Ishikawa (cell line): ENCODE measurements at regions not wholly inside any gene's neighbourhood (a gene's known extent, or its start where the extent isn't known, plus 50 kb on each side); places are given as distances from the start of the nearest gene placed in this dataset.

ENCODE experiments used
- CEBPB ChIP-seq: IDR thresholded peaks from 2 replicates; pipeline ENCODE4 v1.6.1; 2012
- CREB1 ChIP-seq: IDR thresholded peaks from 2 replicates; pipeline ENCODE4 v1.6.1; 2012; ENCODE audit warnings: low read depth
- EGR1 ChIP-seq: IDR thresholded peaks from 2 replicates; pipeline ENCODE4 v1.6.1; 2012
- EP300 ChIP-seq: IDR thresholded peaks from 2 replicates; pipeline ENCODE4 v1.6.1; 2012; ENCODE audit warnings: borderline replicate concordance
- NFIC ChIP-seq: IDR thresholded peaks from 2 replicates; pipeline ENCODE4 v1.6.1; 2012
- RAD21 ChIP-seq: IDR thresholded peaks from 2 replicates; pipeline ENCODE4 v1.6.1; 2012; ENCODE audit warnings: low read depth
- TCF12 ChIP-seq: IDR thresholded peaks from 2 replicates; pipeline ENCODE4 v1.6.1; 2012; ENCODE audit warnings: low read depth
- TEAD4 ChIP-seq: IDR thresholded peaks from 2 replicates; pipeline ENCODE4 v1.6.1; 2012
- YY1 ChIP-seq: IDR thresholded peaks from 2 replicates; pipeline ENCODE4 v1.6.1; 2012; ENCODE audit warnings: low read depth
- ZBTB7A ChIP-seq: IDR thresholded peaks from 2 replicates; pipeline ENCODE4 v1.6.1; 2012; ENCODE audit warnings: low read depth
- TF ChIP-seq, protein P1 (sequence below): IDR thresholded peaks from 2 replicates; pipeline ENCODE4 v1.6.1; 2012
- TF ChIP-seq, protein P2 (sequence below): IDR thresholded peaks from 2 replicates; pipeline ENCODE4 v1.6.1; 2012; ENCODE audit warnings: low read depth, mild to moderate bottlenecking
- TF ChIP-seq, protein P3 (sequence below): IDR thresholded peaks from 2 replicates; pipeline ENCODE4 v1.6.1; 2012

DNA sequence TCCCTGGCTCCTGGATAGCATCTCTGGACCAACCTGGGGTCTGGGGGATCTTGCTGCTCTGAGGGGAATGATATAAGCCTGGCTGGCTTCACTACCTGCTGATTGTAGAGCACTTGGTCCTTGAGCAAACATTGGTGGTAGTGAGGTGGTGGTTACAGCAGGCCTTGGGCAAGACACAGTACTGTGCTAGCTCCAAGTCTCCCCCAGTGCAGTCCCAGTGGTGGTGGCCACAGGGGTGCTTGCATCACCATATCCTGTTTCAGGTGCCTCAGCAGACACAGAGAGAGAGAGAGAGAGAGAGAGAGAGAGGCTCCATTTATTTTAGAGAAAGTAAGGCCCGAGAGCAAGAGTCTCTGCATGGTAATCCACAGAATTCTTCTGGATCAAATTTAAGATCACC lies 186.3 kb downstream of the MYRFL start:
- TF ChIP-seq, protein P1, sequence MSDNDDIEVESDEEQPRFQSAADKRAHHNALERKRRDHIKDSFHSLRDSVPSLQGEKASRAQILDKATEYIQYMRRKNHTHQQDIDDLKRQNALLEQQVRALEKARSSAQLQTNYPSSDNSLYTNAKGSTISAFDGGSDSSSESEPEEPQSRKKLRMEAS, result no peak
- TF ChIP-seq YY1 (no peak), TEAD4 (no peak), CREB1 (no peak), CEBPB (no peak), RAD21 (no peak), NFIC (no peak), TCF12 (no peak), EP300 (no peak), EGR1 (no peak), ZBTB7A (no peak)
- TF ChIP-seq, protein P2, sequence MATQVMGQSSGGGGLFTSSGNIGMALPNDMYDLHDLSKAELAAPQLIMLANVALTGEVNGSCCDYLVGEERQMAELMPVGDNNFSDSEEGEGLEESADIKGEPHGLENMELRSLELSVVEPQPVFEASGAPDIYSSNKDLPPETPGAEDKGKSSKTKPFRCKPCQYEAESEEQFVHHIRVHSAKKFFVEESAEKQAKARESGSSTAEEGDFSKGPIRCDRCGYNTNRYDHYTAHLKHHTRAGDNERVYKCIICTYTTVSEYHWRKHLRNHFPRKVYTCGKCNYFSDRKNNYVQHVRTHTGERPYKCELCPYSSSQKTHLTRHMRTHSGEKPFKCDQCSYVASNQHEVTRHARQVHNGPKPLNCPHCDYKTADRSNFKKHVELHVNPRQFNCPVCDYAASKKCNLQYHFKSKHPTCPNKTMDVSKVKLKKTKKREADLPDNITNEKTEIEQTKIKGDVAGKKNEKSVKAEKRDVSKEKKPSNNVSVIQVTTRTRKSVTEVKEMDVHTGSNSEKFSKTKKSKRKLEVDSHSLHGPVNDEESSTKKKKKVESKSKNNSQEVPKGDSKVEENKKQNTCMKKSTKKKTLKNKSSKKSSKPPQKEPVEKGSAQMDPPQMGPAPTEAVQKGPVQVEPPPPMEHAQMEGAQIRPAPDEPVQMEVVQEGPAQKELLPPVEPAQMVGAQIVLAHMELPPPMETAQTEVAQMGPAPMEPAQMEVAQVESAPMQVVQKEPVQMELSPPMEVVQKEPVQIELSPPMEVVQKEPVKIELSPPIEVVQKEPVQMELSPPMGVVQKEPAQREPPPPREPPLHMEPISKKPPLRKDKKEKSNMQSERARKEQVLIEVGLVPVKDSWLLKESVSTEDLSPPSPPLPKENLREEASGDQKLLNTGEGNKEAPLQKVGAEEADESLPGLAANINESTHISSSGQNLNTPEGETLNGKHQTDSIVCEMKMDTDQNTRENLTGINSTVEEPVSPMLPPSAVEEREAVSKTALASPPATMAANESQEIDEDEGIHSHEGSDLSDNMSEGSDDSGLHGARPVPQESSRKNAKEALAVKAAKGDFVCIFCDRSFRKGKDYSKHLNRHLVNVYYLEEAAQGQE, result no peak
- TF ChIP-seq, protein P3, sequence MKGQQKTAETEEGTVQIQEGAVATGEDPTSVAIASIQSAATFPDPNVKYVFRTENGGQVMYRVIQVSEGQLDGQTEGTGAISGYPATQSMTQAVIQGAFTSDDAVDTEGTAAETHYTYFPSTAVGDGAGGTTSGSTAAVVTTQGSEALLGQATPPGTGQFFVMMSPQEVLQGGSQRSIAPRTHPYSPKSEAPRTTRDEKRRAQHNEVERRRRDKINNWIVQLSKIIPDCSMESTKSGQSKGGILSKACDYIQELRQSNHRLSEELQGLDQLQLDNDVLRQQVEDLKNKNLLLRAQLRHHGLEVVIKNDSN, result no peak
